HCT116 (cell line): ENCODE measurements at regions not wholly inside any gene's neighbourhood (a gene's known extent, or its start where the extent isn't known, plus 50 kb on each side); places are given as distances from the start of the nearest gene placed in this dataset.

ENCODE experiments used
- ATAC-seq: fragments of 200-7000 bp; cut with Tn5 transposase; 2 replicates; pipeline ENCODE4 v1.9.1; 2020; ENCODE audit warnings: mild to moderate bottlenecking, moderate library complexity
- BruUV-seq: library from RNA; stranded (reverse); fragments of 400-500 nt; replicated peaks from 2 replicates; lab custom pipeline; 2021; lab: Mats Ljungman, UMichigan
- CTCF ChIA-PET: fragments of 300-600 bp; sonication (Branson Sonifier 250); formaldehyde crosslinking; loops from one replicate; lab custom pipeline; 2021; ENCODE audit warnings: antibody characterized with exemption; lab: Charles Lee
- POLR2A ChIA-PET: fragments of 300-600, 350-600 bp; sonication (Branson Sonifier 250); formaldehyde crosslinking; loops from one replicate; lab custom pipeline; 2021; ENCODE audit warnings: antibody characterized with exemption; lab: Charles Lee
- RAD21 ChIA-PET, 2 experiments: fragments of 300-600 bp; sonication (Branson Sonifier 250); formaldehyde crosslinking; loops; one replicate each; lab custom pipeline; 2023; ENCODE audit warnings: low total read pairs in 2 of 2; ENCODE audit not compliant: uncharacterized antibody in 2 of 2, unreplicated experiment in 2 of 2, low non-redundant PET in 1 of 2; lab: Charles Lee
- DNase-seq: peaks from one replicate; pipeline ENCODE4 v3.0.0-alpha.2; 2010; ENCODE audit warnings: low read depth, low spot score
- H2AFZ ChIP-seq: fragments of 200-600 bp; shearing (Covaris generic), sonication (generic); 2 replicates; pipeline ENCODE4 v1.6.1; 2017; ENCODE audit warnings: low read depth, mixed run types, mixed read lengths, antibody characterized with exemption, low read length; ENCODE audit not compliant: poor library complexity, severe bottlenecking
- H3K27ac ChIP-seq: 2 replicates; pipeline ENCODE4 v1.5.1; 2012; ENCODE audit warnings: low read depth, low read length
- H3K27me3 ChIP-seq: fragments of 200-600 bp; sonication (generic); 2 replicates; pipeline ENCODE4 v1.6.1; 2016; ENCODE audit warnings: mixed run types, low read length, mixed read lengths; ENCODE audit not compliant: insufficient read depth
- H3K36me3 ChIP-seq, 2 experiments: fragments of 200-500 bp in 1 of 2; fragments of 200-600 bp in 1 of 2; sonication (Bioruptor generic) in 1 of 2; sonication (generic) in 1 of 2; 2 replicates each; pipeline versions ENCODE4 v1.5.1 to v1.6.1; 2014 to 2016; ENCODE audit warnings: low read length in 2 of 2, inconsistent platforms in 1 of 2, mixed read lengths in 1 of 2, mixed run types in 1 of 2; ENCODE audit not compliant: insufficient read depth in 2 of 2, control insufficient read depth in 1 of 2
- H3K4me1 ChIP-seq, 2 experiments: fragments of 200-600 bp in 1 of 2; sonication (generic) in 1 of 2; 2 replicates each; pipeline versions ENCODE4 v1.5.1 to v1.6.1; 2012 to 2017; ENCODE audit warnings: low read length in 2 of 2, inconsistent platforms in 1 of 2, mild to moderate bottlenecking in 1 of 2, mixed read lengths in 1 of 2, mixed run types in 1 of 2, moderate library complexity in 1 of 2; ENCODE audit not compliant: insufficient read depth in 2 of 2, control insufficient read depth in 1 of 2
- H3K4me2 ChIP-seq: fragments of 200-600 bp; sonication (generic); 2 replicates; pipeline ENCODE4 v1.6.1; 2017; ENCODE audit warnings: mixed run types, low read length, mixed read lengths
- H3K4me3 ChIP-seq, 2 experiments: fragments of 200-600 bp in 1 of 2; sonication (generic) in 1 of 2; replicated peaks in 1 of 2; 2 replicates each; pipeline ENCODE4 v1.5.1; 2011 to 2016; ENCODE audit warnings: low read length in 2 of 2, control low read depth in 1 of 2, low read depth in 1 of 2, mild to moderate bottlenecking in 1 of 2, mixed read lengths in 1 of 2, mixed run types in 1 of 2
- H3K79me2 ChIP-seq: fragments of 200-600 bp; sonication (generic); 2 replicates; pipeline ENCODE4 v1.6.1; 2017; ENCODE audit warnings: mild to moderate bottlenecking, mixed run types, low read length, moderate library complexity, mixed read lengths; ENCODE audit not compliant: insufficient read depth
- H3K9ac ChIP-seq: fragments of 200-600 bp; sonication (generic); 2 replicates; pipeline ENCODE4 v1.6.1; 2016; ENCODE audit warnings: low read length, mixed read lengths
- H3K9me2 ChIP-seq: fragments of 200-600 bp; sonication (generic), shearing (Covaris generic); 2 replicates; pipeline ENCODE4 v1.6.1; 2017; ENCODE audit warnings: mixed run types, mild to moderate bottlenecking, moderate library complexity; ENCODE audit not compliant: insufficient read depth
- H3K9me3 ChIP-seq, 2 experiments: fragments of 200-500 bp in 1 of 2; fragments of 200-600 bp in 1 of 2; sonication (Bioruptor generic) in 1 of 2; sonication (generic) in 1 of 2; 2 replicates each; pipeline ENCODE4 v1.6.1; 2014 to 2017; ENCODE audit warnings: low read length in 2 of 2, mixed read lengths in 2 of 2, inconsistent platforms in 1 of 2, low read depth in 1 of 2, mild to moderate bottlenecking in 1 of 2, mixed run types in 1 of 2, moderate library complexity in 1 of 2; ENCODE audit not compliant: control insufficient read depth in 1 of 2, insufficient read depth in 1 of 2
- H4K20me1 ChIP-seq: fragments of 200-600 bp; sonication (generic), shearing (Covaris generic); 2 replicates; pipeline ENCODE4 v1.6.1; 2017; ENCODE audit warnings: mixed run types, mild to moderate bottlenecking, moderate library complexity; ENCODE audit not compliant: insufficient read depth
- CEBPB ChIP-seq: IDR thresholded peaks from 2 replicates; pipeline ENCODE4 v1.6.1; 2012; ENCODE audit warnings: low read depth
- ELF1 ChIP-seq: IDR thresholded peaks from 2 replicates; pipeline ENCODE4 v1.6.1; 2012; ENCODE audit warnings: low read depth, borderline replicate concordance
- EZH2 ChIP-seq: fragments of 200-600 bp; sonication (generic); IDR thresholded peaks from 2 replicates; pipeline ENCODE4 v1.6.1; 2017; ENCODE audit warnings: antibody characterized with exemption, mixed run types
- EZH2phosphoT487 ChIP-seq: fragments of 200-600 bp; IDR thresholded peaks from 2 replicates; pipeline ENCODE4 v1.6.1; 2018; ENCODE audit warnings: antibody characterized with exemption, borderline replicate concordance
- FOSL1 ChIP-seq: IDR thresholded peaks from 2 replicates; pipeline ENCODE4 v1.6.1; 2012; ENCODE audit warnings: low read depth
- JUND ChIP-seq: IDR thresholded peaks from 2 replicates; pipeline ENCODE4 v1.6.1; 2012
- POLR2A ChIP-seq: IDR thresholded peaks from 2 replicates; pipeline ENCODE4 v1.7.0; 2011; ENCODE audit warnings: borderline replicate concordance; ENCODE audit not compliant: insufficient read depth, insufficient read length; ENCODE audit errors: extremely low read depth
- RAD21 ChIP-seq: IDR thresholded peaks from 2 replicates; pipeline ENCODE4 v1.6.1; 2012; ENCODE audit warnings: low read depth, mild to moderate bottlenecking
- SIN3A ChIP-seq: IDR thresholded peaks from 2 replicates; pipeline ENCODE4 v1.6.1; 2012; ENCODE audit warnings: low read depth
- SP1 ChIP-seq: IDR thresholded peaks from 2 replicates; pipeline ENCODE4 v1.6.1; 2012; ENCODE audit warnings: low read depth
- SRF ChIP-seq: IDR thresholded peaks from 2 replicates; pipeline ENCODE4 v1.6.1; 2012; ENCODE audit warnings: low read depth
- TCF7L2 ChIP-seq: IDR thresholded peaks from 2 replicates; pipeline ENCODE4 v1.7.0; 2011; ENCODE audit warnings: borderline replicate concordance, inconsistent platforms; ENCODE audit not compliant: insufficient read depth, insufficient read length; ENCODE audit errors: extremely low read depth
- YY1 ChIP-seq: IDR thresholded peaks from 2 replicates; pipeline ENCODE4 v1.6.1; 2011; ENCODE audit warnings: low read length, low read depth, moderate library complexity, mild to moderate bottlenecking; ENCODE audit not compliant: insufficient replicate concordance; ENCODE audit errors: extremely low read depth
- ZFX ChIP-seq: fragments of 450-650 bp; IDR thresholded peaks from 2 replicates; pipeline ENCODE4 v1.6.1; 2017
- ZNF274 ChIP-seq: fragments of 200-500 bp; sonication (Bioruptor generic); IDR thresholded peaks from 2 replicates; pipeline ENCODE4 v1.6.1; 2014; ENCODE audit warnings: mild to moderate bottlenecking, low read depth, low read length, inconsistent platforms
- intact Hi-C: fragments of 100-400 bp; cut with micrococcal nuclease; formaldehyde crosslinking; loops from 2 replicates; pipeline ENCODE4 v1.10.0; 2022
- TF ChIP-seq, protein P1 (sequence below): IDR thresholded peaks from 2 replicates; pipeline ENCODE4 v1.6.1; 2011; ENCODE audit warnings: mild to moderate bottlenecking, low read length, moderate library complexity; ENCODE audit not compliant: insufficient replicate concordance; ENCODE audit errors: extremely low read depth
- TF ChIP-seq, protein P2 (sequence below): IDR thresholded peaks from 2 replicates; pipeline ENCODE4 v1.6.1; 2012; ENCODE audit warnings: low read depth

DNA sequence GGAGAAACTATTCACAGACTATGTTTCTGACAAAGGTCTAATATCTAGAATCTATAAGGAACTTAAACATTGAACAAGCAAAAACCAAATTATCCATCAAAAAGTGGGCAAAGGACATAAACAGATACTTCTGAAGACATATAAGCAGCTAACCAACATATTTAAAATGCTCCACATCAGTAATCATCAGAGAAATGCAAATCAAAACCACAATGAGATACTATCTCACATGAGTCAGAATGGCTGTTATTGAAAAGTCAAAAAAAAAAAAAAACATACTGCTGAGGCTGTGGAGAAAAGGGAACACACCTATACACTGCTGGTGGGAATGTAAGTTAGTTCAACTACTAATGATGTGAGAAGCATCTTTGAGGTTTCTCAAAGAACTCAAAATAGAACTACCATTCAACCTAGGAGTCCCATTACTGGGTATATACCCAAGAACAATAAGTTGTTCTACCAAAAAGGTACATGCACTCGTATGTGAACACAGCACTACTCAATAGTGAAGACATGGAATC is 220.4 kb upstream of the TFPI start:
- no peak overlapping the region for H2AFZ ChIP-seq
- no peak overlapping the region for H3K4me3 ChIP-seq
- DNase-seq (no peak), ATAC-seq (0 out of 2 replicates have a peak, but pooled peaks have one; percentile 36)
- no peaks in the 10 kb centered on the region for H3K36me3 ChIP-seq
- no peak overlapping the region for H3K9ac ChIP-seq
- H3K27me3 ChIP-seq, result no peaks in the 10 kb centered on the region
- intact Hi-C loops, result no loop called here
- BruUV-seq, result no TSS peak
- CTCF ChIA-PET, result no interaction called here
- H3K79me2 ChIP-seq, result no peaks in the 10 kb centered on the region
- no peaks in the 10 kb centered on the region for H3K9me3 ChIP-seq
- RAD21 ChIA-PET, result no interaction called here
- peak overlapping the region; percentile 22 for H3K4me2 ChIP-seq
- peaks cover 0 to 10% of the 10 kb centered on the region in 2 experiments; a peak in 2 of 4 replicates for H3K4me1 ChIP-seq
- no peaks in the 10 kb centered on the region for H3K9me2 ChIP-seq
- POLR2A ChIA-PET, result no interaction called here
- H3K27ac ChIP-seq, result no peak overlapping the region
- no peak for TF ChIP-seq EZH2phosphoT487
- TF ChIP-seq JUND, result no peak
- no peak for TF ChIP-seq EZH2
- no peak for TF ChIP-seq CEBPB
- TF ChIP-seq SRF, result no peak
- no peak for TF ChIP-seq TCF7L2
- TF ChIP-seq SIN3A, result no peak
- TF ChIP-seq, protein P1, sequence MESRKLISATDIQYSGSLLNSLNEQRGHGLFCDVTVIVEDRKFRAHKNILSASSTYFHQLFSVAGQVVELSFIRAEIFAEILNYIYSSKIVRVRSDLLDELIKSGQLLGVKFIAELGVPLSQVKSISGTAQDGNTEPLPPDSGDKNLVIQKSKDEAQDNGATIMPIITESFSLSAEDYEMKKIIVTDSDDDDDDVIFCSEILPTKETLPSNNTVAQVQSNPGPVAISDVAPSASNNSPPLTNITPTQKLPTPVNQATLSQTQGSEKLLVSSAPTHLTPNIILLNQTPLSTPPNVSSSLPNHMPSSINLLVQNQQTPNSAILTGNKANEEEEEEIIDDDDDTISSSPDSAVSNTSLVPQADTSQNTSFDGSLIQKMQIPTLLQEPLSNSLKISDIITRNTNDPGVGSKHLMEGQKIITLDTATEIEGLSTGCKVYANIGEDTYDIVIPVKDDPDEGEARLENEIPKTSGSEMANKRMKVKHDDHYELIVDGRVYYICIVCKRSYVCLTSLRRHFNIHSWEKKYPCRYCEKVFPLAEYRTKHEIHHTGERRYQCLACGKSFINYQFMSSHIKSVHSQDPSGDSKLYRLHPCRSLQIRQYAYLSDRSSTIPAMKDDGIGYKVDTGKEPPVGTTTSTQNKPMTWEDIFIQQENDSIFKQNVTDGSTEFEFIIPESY, result no peak
- TF ChIP-seq YY1, result no peak
- TF ChIP-seq RAD21, result no peak
- no peak for TF ChIP-seq SP1
- TF ChIP-seq, protein P2, sequence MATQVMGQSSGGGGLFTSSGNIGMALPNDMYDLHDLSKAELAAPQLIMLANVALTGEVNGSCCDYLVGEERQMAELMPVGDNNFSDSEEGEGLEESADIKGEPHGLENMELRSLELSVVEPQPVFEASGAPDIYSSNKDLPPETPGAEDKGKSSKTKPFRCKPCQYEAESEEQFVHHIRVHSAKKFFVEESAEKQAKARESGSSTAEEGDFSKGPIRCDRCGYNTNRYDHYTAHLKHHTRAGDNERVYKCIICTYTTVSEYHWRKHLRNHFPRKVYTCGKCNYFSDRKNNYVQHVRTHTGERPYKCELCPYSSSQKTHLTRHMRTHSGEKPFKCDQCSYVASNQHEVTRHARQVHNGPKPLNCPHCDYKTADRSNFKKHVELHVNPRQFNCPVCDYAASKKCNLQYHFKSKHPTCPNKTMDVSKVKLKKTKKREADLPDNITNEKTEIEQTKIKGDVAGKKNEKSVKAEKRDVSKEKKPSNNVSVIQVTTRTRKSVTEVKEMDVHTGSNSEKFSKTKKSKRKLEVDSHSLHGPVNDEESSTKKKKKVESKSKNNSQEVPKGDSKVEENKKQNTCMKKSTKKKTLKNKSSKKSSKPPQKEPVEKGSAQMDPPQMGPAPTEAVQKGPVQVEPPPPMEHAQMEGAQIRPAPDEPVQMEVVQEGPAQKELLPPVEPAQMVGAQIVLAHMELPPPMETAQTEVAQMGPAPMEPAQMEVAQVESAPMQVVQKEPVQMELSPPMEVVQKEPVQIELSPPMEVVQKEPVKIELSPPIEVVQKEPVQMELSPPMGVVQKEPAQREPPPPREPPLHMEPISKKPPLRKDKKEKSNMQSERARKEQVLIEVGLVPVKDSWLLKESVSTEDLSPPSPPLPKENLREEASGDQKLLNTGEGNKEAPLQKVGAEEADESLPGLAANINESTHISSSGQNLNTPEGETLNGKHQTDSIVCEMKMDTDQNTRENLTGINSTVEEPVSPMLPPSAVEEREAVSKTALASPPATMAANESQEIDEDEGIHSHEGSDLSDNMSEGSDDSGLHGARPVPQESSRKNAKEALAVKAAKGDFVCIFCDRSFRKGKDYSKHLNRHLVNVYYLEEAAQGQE, result no peak
- TF ChIP-seq ELF1, result no peak
- no peak for TF ChIP-seq FOSL1
- no peak for TF ChIP-seq POLR2A
- no peak for TF ChIP-seq ZFX
- no peak for TF ChIP-seq ZNF274
- TF ChIP-seq, all 23 proteins: peak for 0
- H4K20me1 ChIP-seq, result no peaks in the 10 kb centered on the region
